ENCODE measurements at regions not wholly inside any gene's neighbourhood (a gene's known extent, or its start where the extent isn't known, plus 50 kb on each side); places are given as distances from the start of the nearest gene placed in this dataset.
A peak's percentile ranks its signal among the peaks of the same experiment; 100 is the strongest.

DNA sequence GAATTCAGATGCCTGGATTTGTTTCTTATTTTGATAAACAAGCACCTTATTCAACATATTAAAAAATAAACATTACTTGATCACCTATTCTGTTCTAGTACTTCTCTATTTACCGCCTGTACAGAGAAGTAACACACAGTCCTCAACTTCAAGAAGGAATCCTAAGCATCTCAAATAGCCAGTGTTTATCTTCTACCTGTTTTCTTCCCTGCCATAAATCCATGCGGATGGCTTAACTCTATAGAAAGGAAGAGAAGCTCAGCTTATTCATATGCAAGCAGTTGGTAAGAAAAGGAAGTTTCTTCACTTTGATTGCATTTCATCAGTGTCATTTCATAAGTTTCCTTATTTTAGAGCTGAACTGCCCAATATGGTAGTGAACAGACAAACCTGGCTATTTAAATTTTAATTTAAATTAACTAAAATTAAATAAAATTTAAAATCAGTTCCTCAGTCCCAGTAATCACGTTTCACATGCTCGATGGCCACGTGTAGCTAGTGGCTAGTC is 210.0 kb upstream of the PEX5L start:
- TF ChIP-seq, protein P1, sequence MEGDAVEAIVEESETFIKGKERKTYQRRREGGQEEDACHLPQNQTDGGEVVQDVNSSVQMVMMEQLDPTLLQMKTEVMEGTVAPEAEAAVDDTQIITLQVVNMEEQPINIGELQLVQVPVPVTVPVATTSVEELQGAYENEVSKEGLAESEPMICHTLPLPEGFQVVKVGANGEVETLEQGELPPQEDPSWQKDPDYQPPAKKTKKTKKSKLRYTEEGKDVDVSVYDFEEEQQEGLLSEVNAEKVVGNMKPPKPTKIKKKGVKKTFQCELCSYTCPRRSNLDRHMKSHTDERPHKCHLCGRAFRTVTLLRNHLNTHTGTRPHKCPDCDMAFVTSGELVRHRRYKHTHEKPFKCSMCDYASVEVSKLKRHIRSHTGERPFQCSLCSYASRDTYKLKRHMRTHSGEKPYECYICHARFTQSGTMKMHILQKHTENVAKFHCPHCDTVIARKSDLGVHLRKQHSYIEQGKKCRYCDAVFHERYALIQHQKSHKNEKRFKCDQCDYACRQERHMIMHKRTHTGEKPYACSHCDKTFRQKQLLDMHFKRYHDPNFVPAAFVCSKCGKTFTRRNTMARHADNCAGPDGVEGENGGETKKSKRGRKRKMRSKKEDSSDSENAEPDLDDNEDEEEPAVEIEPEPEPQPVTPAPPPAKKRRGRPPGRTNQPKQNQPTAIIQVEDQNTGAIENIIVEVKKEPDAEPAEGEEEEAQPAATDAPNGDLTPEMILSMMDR (conservative IDR thresholded peaks at IDR 0.05; ENCODE audit: control insufficient read depth, insufficient read depth, low read depth, low read length) = no peak
- DNase-seq (ENCODE audit: low read depth) = no peak
- no peak overlapping the region for H3K4me3 ChIP-seq (ENCODE audit: control insufficient read depth, low read depth, low read length)

DNA sequence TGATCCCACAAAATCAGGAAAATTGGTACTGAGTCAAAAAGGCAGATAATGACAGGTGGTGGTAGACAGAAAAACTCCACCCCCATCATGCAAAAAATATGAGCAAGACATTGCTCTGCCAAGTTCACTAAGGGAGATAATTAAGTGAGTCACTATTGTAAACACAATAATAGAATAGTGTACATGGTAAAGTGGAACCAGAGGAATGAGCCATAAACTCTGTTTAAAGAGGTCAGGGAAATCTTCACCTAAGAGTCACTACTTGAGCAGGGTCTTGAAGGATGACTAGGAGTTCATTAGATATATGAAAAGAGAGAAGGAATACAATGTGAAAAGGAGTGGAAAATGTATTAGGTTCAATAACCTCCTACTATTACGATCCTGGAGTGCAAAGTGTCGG is 213.4 kb upstream of the PEX5L start:
- no peak overlapping the region for H3K4me3 ChIP-seq (ENCODE audit: control insufficient read depth, low read depth, low read length)
- DNase-seq (ENCODE audit: low read depth) = peak; percentile 83
- TF ChIP-seq, protein P1 (conservative IDR thresholded peaks at IDR 0.05; ENCODE audit: control insufficient read depth, insufficient read depth, low read depth, low read length) = no peak

DNA sequence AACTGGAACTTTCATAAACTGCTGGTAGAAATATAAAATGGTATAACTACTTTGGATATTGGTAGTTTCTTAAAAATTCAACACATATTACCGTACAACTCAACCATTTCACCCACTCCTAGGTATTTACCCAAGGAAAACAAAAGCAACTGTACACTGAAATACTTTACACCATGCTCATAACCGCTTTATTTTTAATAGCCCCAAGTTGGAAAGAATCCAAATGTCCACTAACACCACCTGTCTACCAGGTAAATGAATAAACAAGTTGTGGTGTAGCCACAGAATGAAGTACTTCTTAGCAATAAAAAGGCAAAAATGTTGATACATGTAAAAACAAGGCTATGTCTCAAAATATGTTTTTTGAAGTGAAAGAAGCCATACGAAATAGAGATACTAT is 215.9 kb upstream of the PEX5L start:
- no peak for DNase-seq (ENCODE audit: low read depth)
- H3K4me3 ChIP-seq (ENCODE audit: control insufficient read depth, low read depth, low read length) = no peak overlapping the region
- TF ChIP-seq, protein P1 (conservative IDR thresholded peaks at IDR 0.05; ENCODE audit: control insufficient read depth, insufficient read depth, low read depth, low read length) = no peak

DNA sequence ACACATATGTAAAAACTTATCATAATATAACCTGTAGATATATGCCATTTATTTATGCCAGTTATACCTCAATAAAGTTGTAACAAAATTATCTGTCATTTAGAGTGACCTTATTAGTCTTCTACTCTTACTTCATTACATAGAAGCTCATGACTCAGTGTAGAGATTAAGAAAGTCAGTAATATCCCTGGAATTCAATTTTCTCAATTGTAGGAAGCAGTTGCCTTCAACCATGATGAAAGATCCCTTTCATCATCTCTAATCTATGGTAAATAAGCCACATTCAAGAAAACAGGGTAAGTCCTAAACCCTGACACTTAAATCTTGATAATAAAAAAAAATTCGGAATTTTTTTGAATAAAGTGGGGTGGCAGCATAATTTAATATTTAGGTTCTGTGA is 216.5 kb upstream of the PEX5L start:
- peak; percentile 32 for DNase-seq (ENCODE audit: low read depth)
- no peak overlapping the region for H3K4me3 ChIP-seq (ENCODE audit: control insufficient read depth, low read depth, low read length)
- TF ChIP-seq, protein P1 (conservative IDR thresholded peaks at IDR 0.05; ENCODE audit: control insufficient read depth, insufficient read depth, low read depth, low read length) = no peak

DNA sequence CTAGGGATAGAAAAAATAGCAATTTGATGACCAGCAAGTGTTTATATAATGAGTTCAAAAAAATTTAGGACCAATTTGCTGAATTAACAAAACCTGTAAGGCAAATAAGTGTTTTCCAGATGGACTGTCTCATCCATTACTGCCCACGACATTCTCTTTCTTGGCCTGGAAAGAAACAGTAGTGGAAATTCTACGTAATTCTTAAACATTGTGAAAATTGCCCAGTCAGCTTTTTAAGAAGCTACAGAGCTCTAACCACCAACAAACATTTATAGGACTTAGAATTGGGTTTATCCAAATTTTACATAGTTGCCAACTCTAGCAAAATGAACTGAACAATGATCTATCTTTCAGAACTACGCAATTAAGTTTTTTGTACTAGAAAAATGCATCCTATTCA is 227.7 kb upstream of the PEX5L start:
- DNase-seq (ENCODE audit: low read depth) = no peak
- TF ChIP-seq, protein P1 (conservative IDR thresholded peaks at IDR 0.05; ENCODE audit: control insufficient read depth, insufficient read depth, low read depth, low read length) = no peak
- no peak overlapping the region for H3K4me3 ChIP-seq (ENCODE audit: control insufficient read depth, low read depth, low read length)

DNA sequence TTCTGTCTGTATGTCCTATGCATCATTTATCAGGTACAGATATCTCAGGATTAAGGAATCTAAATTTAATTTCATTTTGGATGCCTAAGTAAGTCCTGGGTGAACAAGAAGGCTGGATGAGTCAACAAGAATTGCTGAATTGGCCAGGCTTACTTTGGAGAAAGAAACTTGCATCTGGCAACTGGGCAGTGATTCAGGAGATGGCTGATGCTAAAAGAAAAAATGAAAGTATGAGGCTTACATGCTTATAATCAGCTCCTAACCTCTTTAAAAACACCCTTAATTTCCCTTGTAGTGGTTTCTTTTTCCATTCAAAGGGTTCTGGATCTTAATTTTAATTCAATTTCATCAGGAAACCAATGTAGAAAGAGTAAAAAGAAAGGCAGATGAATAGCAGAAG is 228.8 kb upstream of the PEX5L start:
- H3K4me3 ChIP-seq (ENCODE audit: control insufficient read depth, low read depth, low read length) = no peak overlapping the region
- DNase-seq (ENCODE audit: low read depth) = peak; percentile 78
- TF ChIP-seq, protein P1 (conservative IDR thresholded peaks at IDR 0.05; ENCODE audit: control insufficient read depth, insufficient read depth, low read depth, low read length) = no peak

Measured in fibroblast of mammary gland (primary cell).